ENCODE measurements at regions not wholly inside any gene's neighbourhood (a gene's known extent, or its start where the extent isn't known, plus 50 kb on each side); places are given as distances from the start of the nearest gene placed in this dataset.

DNA sequence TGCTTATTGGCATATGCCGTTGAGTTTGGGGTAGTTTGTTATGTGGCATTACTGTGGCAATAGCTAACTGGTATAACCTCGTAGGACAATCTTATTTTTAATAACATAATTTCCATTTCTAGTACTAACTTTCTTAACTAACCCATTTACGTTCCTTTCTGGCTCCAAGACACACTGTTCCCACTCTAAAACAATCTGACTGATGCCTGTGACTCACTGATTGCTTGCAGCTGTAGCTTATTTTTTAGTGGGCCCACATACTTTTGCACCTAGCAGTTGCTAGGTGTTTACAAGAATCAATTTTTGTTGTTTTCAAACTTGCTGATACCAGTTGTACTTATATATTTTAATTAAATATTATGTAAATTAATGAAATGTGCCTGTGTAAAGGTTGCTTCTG lies 52.2 kb downstream of the FAT3 start:
- Histone ChIP-seq H3K27ac (ENCODE audit: low read depth in 1 of 2, low read length in 2 of 2) (peak overlapping the region in 1 of 2 donors; percentile 77), H3K27me3 (ENCODE audit: control insufficient read depth in 1 of 2, insufficient read depth in 2 of 2, low read length in 1 of 2) (no peaks in the 10 kb centered on the region), H3K36me3 (ENCODE audit: control insufficient read depth in 1 of 2, insufficient read depth in 2 of 2, low read length in 1 of 2) (no peaks in the 10 kb centered on the region), H3K9me3 (ENCODE audit: control insufficient read depth, low read length) (no peaks in the 10 kb centered on the region), H3K4me1 (ENCODE audit: control insufficient read depth in 1 of 2, insufficient read depth in 2 of 2, low read length in 2 of 2) (peaks cover 2 to 4% of the 10 kb centered on the region in 2 donors), H3K4me3 (ENCODE audit: low read length in 2 of 2) (no peak overlapping the region)
- intact Hi-C loops (cut with DNase I) = loop anchor here in 1 of 2 donors (10.0 kb wide), 1 partner anchor 52 kb away; the partner anchor contains the start of gene FAT3
- 39 to 41% methylated on average over 3 of the region's 3 CpGs for WGBS, 2 donors
- no peak for ATAC-seq (ENCODE audit: low FRiP score)
- no peak for DNase-seq

DNA sequence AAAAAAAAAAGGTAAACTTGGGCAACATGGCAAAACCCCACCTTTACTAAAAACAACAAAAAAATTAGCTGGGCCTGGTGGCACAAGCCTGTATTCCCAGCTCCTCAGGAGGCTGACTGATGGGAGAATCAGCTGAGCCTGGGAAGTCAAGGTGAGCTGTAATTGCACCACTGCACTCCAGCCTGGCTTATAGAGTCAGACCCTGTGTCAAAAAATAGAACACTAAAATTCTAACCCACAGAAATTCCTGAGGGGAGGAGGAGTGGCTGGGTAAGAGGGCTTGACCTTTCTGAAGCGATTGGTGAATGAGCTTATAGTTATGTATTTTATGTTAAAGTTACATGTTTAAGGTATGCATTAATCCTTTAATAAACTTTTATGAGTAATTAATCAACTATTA lies 53.3 kb downstream of the FAT3 start:
- DNase-seq = no peak
- intact Hi-C loops (cut with DNase I) = loop anchor here in 1 of 2 donors (10.0 kb wide), 1 partner anchor 53 kb away; the partner anchor contains the start of gene FAT3
- Histone ChIP-seq H3K36me3 (ENCODE audit: control insufficient read depth in 1 of 2, insufficient read depth in 2 of 2, low read length in 1 of 2) (no peaks in the 10 kb centered on the region), H3K4me3 (ENCODE audit: low read length in 2 of 2) (no peak overlapping the region), H3K4me1 (ENCODE audit: control insufficient read depth in 1 of 2, insufficient read depth in 2 of 2, low read length in 2 of 2) (peaks cover 2 to 4% of the 10 kb centered on the region in 2 donors), H3K27ac (ENCODE audit: low read depth in 1 of 2, low read length in 2 of 2) (no peak overlapping the region), H3K9me3 (ENCODE audit: control insufficient read depth, low read length) (no peaks in the 10 kb centered on the region), H3K27me3 (ENCODE audit: control insufficient read depth in 1 of 2, insufficient read depth in 2 of 2, low read length in 1 of 2) (no peaks in the 10 kb centered on the region)
- 82 to 92% methylated on average over 1 of the region's 1 CpG for WGBS, 2 donors
- ATAC-seq (ENCODE audit: low FRiP score) = no peak

DNA sequence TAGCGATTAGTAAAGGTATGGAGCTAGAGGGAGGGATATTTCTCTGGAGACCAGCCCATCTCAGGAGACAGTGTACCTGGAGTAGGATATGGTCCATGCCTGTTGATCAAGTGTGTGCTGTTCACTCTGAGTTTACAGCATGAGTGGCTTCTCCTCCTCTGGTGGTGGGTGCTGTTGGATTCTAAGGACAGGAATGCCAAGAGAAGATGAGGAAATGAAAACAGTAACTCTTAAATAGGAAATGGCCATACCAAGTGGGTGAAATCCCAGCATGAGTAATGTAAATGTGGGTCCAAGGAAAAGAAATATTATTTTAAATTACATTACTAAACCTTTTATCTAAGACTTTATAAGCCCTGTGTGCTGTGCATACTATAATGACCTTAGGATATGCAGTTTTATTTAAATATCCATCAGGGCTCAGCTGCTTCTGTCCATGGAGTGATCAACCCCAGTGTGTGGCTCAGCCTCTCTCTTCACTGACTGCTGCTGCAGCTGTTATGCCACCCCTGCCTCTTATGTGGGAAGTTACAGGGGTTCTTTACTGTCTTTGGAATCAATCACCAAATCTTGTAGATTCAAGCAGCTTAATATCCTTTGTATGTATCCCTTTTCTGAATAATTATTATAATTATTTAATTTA lies 54.3 kb downstream of the FAT3 start:
- H3K9me3 ChIP-seq (ENCODE audit: control insufficient read depth, low read length) = no peaks in the 10 kb centered on the region
- H3K4me1 ChIP-seq (ENCODE audit: control insufficient read depth in 1 of 2, insufficient read depth in 2 of 2, low read length in 2 of 2) = peaks cover 2 to 7% of the 10 kb centered on the region in 2 donors
- WGBS, 2 donors = 92 to 93% methylated on average over 1 of the region's 1 CpG
- no peak overlapping the region for H3K27ac ChIP-seq (ENCODE audit: low read depth in 1 of 2, low read length in 2 of 2)
- intact Hi-C loops (cut with DNase I) = loop anchor here in 1 of 2 donors (10.0 kb wide), 1 partner anchor 54 kb away; the partner anchor contains the start of gene FAT3
- no peaks in the 10 kb centered on the region for H3K27me3 ChIP-seq (ENCODE audit: control insufficient read depth in 1 of 2, insufficient read depth in 2 of 2, low read length in 1 of 2)
- DNase-seq (no peak), ATAC-seq (ENCODE audit: low FRiP score) (no peak)
- H3K4me3 ChIP-seq (ENCODE audit: low read length in 2 of 2) = no peak overlapping the region
- H3K36me3 ChIP-seq (ENCODE audit: control insufficient read depth in 1 of 2, insufficient read depth in 2 of 2, low read length in 1 of 2) = no peaks in the 10 kb centered on the region

DNA sequence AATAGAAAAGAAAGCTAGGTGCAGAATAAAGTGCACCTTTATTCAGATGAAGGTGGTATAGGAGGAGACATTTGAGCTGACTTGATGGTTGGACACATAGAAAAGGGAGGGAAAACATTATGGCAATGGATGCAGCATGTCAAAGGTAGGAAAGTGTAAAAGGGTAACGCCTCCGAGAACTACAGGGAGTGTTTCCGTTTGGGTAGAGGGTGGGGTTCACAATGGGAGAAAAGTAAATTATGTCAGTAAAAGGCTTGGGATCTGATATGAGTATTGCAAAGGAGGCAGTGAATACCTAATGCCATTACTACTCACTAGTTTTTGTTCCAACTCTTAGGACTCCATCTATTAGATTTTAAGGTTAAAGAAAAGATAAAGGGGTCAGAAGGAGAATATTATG lies 59.5 kb downstream of the FAT3 start:
- 91 to 92% methylated on average over 3 of the region's 3 CpGs for WGBS, 2 donors
- no peak overlapping the region for H3K27ac ChIP-seq (ENCODE audit: low read depth in 1 of 2, low read length in 2 of 2)
- H3K4me3 ChIP-seq (ENCODE audit: low read length in 2 of 2) = no peak overlapping the region
- H3K9me3 ChIP-seq (ENCODE audit: control insufficient read depth, low read length) = no peaks in the 10 kb centered on the region
- ATAC-seq (ENCODE audit: low FRiP score) (no peak), DNase-seq (no peak)
- intact Hi-C loops (cut with DNase I) = no loop called here
- H3K27me3 ChIP-seq (ENCODE audit: control insufficient read depth in 1 of 2, insufficient read depth in 2 of 2, low read length in 1 of 2) = no peaks in the 10 kb centered on the region
- H3K4me1 ChIP-seq (ENCODE audit: control insufficient read depth in 1 of 2, insufficient read depth in 2 of 2, low read length in 2 of 2) = peaks cover 0 to 11% of the 10 kb centered on the region in 2 donors
- no peaks in the 10 kb centered on the region for H3K36me3 ChIP-seq (ENCODE audit: control insufficient read depth in 1 of 2, insufficient read depth in 2 of 2, low read length in 1 of 2)

DNA sequence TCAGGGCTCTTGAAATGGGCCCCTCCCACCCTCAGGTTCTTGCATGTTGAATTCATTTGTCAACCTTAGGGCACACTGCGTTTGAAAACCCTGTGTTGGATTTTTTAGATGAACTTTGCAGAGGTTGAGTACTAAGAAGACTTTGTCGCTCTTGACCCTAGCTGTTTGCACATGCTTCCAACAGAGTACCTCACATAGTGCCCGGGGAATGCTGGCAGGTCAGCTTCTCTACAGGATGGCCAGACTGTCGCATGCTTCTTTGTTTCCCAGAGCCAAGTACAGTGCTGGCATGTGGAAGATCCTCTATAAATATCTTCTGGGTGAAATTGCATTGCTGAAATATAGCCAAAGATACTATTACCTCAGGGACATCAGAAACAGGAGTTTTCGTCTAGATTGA lies 59.9 kb downstream of the FAT3 start:
- Histone ChIP-seq H3K27ac (ENCODE audit: low read depth in 1 of 2, low read length in 2 of 2) (no peak overlapping the region), H3K4me1 (ENCODE audit: control insufficient read depth in 1 of 2, insufficient read depth in 2 of 2, low read length in 2 of 2) (peaks cover 0 to 11% of the 10 kb centered on the region in 2 donors), H3K9me3 (ENCODE audit: control insufficient read depth, low read length) (no peaks in the 10 kb centered on the region), H3K4me3 (ENCODE audit: low read length in 2 of 2) (no peak overlapping the region), H3K36me3 (ENCODE audit: control insufficient read depth in 1 of 2, insufficient read depth in 2 of 2, low read length in 1 of 2) (no peaks in the 10 kb centered on the region), H3K27me3 (ENCODE audit: control insufficient read depth in 1 of 2, insufficient read depth in 2 of 2, low read length in 1 of 2) (no peaks in the 10 kb centered on the region)
- 41 to 42% methylated on average over 5 of the region's 5 CpGs for WGBS, 2 donors
- ATAC-seq (ENCODE audit: low FRiP score) (no peak), DNase-seq (no peak)
- intact Hi-C loops (cut with DNase I) = no loop called here

DNA sequence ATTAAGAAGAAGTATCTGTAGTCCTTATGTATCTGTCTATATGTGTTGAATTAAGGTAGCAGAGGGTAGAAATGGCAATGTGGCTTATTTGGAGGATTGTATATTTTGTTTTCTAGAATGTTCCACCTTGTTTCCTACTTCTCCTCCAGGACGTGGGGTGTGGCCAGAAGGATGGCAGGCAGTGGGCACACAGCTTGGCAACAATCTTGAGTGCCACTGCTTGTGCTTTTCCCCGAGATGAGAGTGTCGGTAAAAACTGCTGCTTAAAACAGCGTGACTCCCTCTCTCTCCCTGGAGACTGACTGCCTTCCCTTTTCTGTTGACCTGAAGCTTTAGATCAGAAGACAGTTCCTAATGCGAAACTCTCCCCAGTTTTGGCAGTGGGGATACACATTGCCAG lies 61.2 kb downstream of the FAT3 start:
- peaks cover 0 to 9% of the 10 kb centered on the region in 2 donors for H3K4me1 ChIP-seq (ENCODE audit: control insufficient read depth in 1 of 2, insufficient read depth in 2 of 2, low read length in 2 of 2)
- ATAC-seq (ENCODE audit: low FRiP score) (no peak), DNase-seq (no peak)
- no peaks in the 10 kb centered on the region for H3K9me3 ChIP-seq (ENCODE audit: control insufficient read depth, low read length)
- H3K4me3 ChIP-seq (ENCODE audit: low read length in 2 of 2) = no peak overlapping the region
- intact Hi-C loops (cut with DNase I) = no loop called here
- H3K36me3 ChIP-seq (ENCODE audit: control insufficient read depth in 1 of 2, insufficient read depth in 2 of 2, low read length in 1 of 2) = no peaks in the 10 kb centered on the region
- WGBS, 2 donors = 80 to 84% methylated on average over 5 of the region's 5 CpGs
- H3K27me3 ChIP-seq (ENCODE audit: control insufficient read depth in 1 of 2, insufficient read depth in 2 of 2, low read length in 1 of 2) = no peaks in the 10 kb centered on the region
- no peak overlapping the region for H3K27ac ChIP-seq (ENCODE audit: low read depth in 1 of 2, low read length in 2 of 2)

DNA sequence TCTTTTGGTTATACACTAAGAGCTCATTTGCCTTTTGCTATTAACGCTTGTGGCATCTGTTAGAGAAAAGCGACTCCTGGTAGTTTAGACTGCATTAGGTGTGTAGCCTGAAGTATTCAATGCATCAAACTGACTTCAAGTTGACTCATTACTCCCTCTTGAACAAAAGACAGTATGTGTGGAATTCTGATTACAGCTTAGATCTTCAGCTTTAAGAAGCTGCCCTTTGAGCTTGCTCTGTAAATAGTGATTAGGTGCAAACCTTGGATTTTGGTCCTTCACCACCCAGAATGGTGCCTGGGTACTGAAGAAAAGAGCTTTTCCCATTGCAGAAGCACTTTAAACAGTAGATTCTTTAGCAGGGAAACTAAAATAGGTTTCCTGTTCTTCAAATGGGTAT lies 62.1 kb downstream of the FAT3 start:
- ATAC-seq (ENCODE audit: low FRiP score) = no peak
- Histone ChIP-seq H3K27ac (ENCODE audit: low read depth in 1 of 2, low read length in 2 of 2) (no peak overlapping the region), H3K9me3 (ENCODE audit: control insufficient read depth, low read length) (no peaks in the 10 kb centered on the region), H3K4me3 (ENCODE audit: low read length in 2 of 2) (no peak overlapping the region), H3K36me3 (ENCODE audit: control insufficient read depth in 1 of 2, insufficient read depth in 2 of 2, low read length in 1 of 2) (no peaks in the 10 kb centered on the region), H3K4me1 (ENCODE audit: control insufficient read depth in 1 of 2, insufficient read depth in 2 of 2, low read length in 2 of 2) (peaks cover 0 to 14% of the 10 kb centered on the region in 2 donors), H3K27me3 (ENCODE audit: control insufficient read depth in 1 of 2, insufficient read depth in 2 of 2, low read length in 1 of 2) (no peaks in the 10 kb centered on the region)
- intact Hi-C loops (cut with DNase I) = no loop called here
- no peak for DNase-seq
- 95 to 100% methylated on average over 2 of the region's 2 CpGs for WGBS, 2 donors

DNA sequence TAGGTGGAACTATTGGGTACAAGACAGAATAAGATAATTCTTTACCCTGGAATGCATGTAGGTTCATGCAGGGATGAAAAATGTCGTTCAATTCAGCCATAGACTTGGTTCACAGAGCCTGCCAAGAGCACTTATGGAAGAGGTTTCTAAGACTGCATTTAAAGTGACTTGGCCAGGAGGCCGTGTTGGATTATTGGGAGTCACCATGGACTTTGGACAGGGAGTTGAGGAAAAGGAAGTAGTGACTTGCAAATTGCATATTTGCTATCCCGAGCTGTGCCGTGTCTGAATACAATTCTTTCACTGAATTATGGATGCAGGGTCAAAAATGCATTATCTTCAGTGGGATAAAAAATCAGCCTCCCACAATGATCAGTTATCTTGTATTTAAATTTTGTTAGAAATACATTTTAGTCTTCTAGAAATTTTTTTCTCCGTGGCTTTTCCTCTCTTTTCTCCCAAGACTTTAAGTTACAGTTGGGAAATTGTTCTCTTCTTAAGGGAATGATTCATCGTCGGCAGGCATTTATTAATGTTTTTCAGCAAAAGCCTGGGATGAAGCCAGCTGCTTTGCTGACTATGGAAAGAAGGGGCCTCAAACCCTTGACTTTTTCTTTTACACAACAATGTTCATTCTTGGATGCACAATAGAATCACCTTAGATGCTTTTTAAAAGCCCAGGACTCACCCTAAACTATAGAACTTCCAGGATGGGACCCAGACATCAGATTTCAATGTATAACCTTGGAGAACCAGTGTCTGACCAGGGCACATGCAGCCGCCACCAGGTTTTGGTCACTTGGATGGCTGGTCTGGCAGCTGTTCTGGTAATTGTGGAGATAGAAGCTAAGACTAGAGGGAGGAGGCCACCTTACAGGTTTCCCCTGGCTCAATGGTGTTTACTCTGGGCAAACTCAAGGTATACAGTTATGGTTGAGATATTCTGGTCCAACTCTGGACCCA lies 70.8 kb downstream of the FAT3 start:
- no peak overlapping the region for H3K4me3 ChIP-seq (ENCODE audit: low read length in 2 of 2)
- peaks cover 0 to 19% of the 10 kb centered on the region in 2 donors for H3K4me1 ChIP-seq (ENCODE audit: control insufficient read depth in 1 of 2, insufficient read depth in 2 of 2, low read length in 2 of 2)
- H3K27ac ChIP-seq (ENCODE audit: low read depth in 1 of 2, low read length in 2 of 2) = no peak overlapping the region
- no peak for ATAC-seq (ENCODE audit: low FRiP score)
- no peaks in the 10 kb centered on the region for H3K27me3 ChIP-seq (ENCODE audit: control insufficient read depth in 1 of 2, insufficient read depth in 2 of 2, low read length in 1 of 2)
- no peak for DNase-seq
- 40 to 43% methylated on average over 8 of the region's 8 CpGs for WGBS, 2 donors
- intact Hi-C loops (cut with DNase I) = no loop called here
- no peaks in the 10 kb centered on the region for H3K36me3 ChIP-seq (ENCODE audit: control insufficient read depth in 1 of 2, insufficient read depth in 2 of 2, low read length in 1 of 2)
- H3K9me3 ChIP-seq (ENCODE audit: control insufficient read depth, low read length) = no peaks in the 10 kb centered on the region
